Stimulated activated CD4-positive, alpha-beta T cell treated with anti-CD3 and anti-CD28 coated beads, Interleukin-2, amount 100 ng/mL, for 48 hours (primary cell): ENCODE measurements at regions not wholly inside any gene's neighbourhood (a gene's known extent, or its start where the extent isn't known, plus 50 kb on each side); places are given as distances from the start of the nearest gene placed in this dataset.
"Not testable (repeated sequence)": the region's sequence is repeated elsewhere in the genome, so short reads cannot be mapped to it uniquely, and the experiment has no call there.

Experiments
- DNase-seq, 2 donors: peaks; one replicate each; pipeline ENCODE4 v3.0.0-alpha.2; 2020

- no peak for DNase-seq
These were observed 414.2 kb upstream of the CCDC54 start for GRCh38 chr3:106962993-106963392.

- DNase-seq, result no peak
These were observed 413.8 kb upstream of the CCDC54 start for GRCh38 chr3:106963442-106963841.

GRCh38 chr3:106965307-106965706, 411.9 kb upstream of the CCDC54 start:
- no peak for DNase-seq

DNA sequence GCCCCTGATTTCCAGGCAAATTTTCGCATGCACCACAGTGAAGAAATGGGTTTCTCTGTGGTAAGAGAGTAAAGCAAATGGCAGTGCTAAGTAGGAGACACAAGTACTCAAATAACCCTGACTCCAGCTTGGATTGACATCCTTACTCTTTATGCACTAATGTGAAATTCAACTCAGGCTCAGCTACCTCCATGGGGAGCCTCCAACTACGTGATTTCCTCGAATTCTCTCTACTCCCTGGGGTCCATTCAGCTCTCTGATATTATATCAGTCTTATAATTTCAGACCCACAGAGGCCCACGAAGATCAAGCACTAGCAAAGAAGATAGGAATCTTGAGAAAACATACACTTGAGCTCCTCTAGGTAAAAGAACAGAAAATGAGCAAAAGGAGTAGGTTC, 407.6 kb upstream of the CCDC54 start:
- no peak for DNase-seq

- no peak for DNase-seq
These were observed 395.8 kb upstream of the CCDC54 start for GRCh38 chr3:106981392-106981791.

- DNase-seq, result no peak
These were observed 391.5 kb upstream of the CCDC54 start for GRCh38 chr3:106985721-106986120.

- DNase-seq, result not testable (repeated sequence)
These were observed 378.2 kb upstream of the CCDC54 start for GRCh38 chr3:106998841-106999682.

GRCh38 chr3:107001635-107002034, 375.6 kb upstream of the CCDC54 start:
- no peak for DNase-seq

GRCh38 chr3:107005352-107005751, 371.9 kb upstream of the CCDC54 start:
- DNase-seq, result not testable (repeated sequence)

- DNase-seq, result no peak
These were observed 369.0 kb upstream of the CCDC54 start for GRCh38 chr3:107008213-107008612.

DNA sequence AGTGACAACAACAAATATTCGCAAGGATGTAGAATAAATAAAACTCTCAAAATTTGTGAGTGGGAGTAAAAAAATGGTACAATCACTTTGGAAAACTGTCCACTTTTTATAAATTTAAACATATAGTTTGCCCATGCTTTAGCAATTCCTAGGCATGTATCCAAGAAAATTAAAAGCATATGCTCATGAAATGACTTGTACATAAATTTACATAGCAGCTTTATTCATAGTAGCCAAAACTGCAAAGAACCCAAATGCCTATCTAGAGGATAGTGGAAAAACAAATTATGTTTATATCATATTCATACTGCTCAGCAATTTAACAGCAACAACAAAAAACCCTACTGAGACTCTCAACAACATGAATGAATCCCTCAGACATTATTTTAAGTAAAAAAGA, 363.6 kb upstream of the CCDC54 start:
- DNase-seq, result no peak

- no peak for DNase-seq
These were observed 352.6 kb upstream of the CCDC54 start for GRCh38 chr3:107024551-107025026.

- DNase-seq, result no peak
These were observed 351.3 kb upstream of the CCDC54 start for GRCh38 chr3:107025961-107026360.

DNA sequence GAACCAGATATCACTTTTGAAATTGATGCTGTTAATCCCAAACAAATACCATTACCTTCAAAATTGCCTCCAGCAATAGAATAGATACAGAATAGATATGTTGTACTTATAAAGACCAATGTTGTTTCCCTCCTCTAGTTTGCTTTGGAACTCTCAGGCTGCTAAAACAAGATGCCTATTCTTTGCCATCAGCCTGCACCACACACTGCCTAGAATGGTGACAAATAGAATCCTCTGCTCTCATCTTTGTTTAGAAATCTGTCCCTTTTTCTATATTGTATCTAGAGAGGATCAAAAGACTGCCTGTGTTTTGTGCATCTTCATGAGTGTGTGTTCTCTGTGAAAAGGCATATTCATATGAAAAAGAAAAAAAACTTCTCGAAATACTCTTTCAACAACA, 349.2 kb upstream of the CCDC54 start:
- DNase-seq, result no peak

GRCh38 chr3:107028626-107029025, 348.6 kb upstream of the CCDC54 start:
- no peak for DNase-seq

DNA sequence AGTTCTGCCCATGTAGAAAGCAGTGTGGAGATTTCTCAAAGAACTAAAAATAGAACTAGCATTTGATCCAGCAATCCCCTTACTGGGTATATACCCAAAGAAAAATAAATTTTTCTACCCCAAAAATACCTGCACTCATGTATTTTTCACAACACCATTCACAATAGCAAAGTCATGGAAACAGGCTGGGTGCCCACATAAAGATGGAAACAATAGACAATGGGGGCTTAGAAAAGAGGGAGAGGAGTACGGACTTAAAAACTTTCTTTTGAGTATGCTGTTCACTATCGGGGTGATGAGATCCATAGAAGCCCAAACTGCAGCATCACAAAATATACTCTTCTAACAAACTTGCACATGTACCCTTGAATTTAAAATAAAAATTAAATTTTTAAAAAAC, 345.1 kb upstream of the CCDC54 start:
- DNase-seq, result no peak

- DNase-seq, result no peak
These were observed 343.1 kb upstream of the CCDC54 start for GRCh38 chr3:107034142-107034541.

DNA sequence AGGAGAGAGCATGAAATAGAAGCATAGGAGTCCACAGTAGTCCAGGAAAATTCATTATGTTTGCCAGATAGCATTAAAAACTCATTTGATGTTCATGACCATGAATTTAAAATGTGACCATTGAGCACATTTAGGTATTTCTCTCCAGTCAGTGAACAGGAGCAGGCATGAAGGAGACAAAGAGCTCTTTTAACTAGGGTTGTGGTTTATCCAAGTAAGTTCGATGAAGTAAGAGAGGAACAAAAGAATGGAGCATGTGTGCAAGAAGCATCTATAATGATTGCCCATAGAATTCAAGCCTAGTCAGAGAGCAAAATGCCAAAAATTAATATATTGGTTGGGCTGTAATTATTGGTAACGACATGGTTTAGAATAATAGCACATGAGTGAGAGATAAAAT, 342.1 kb upstream of the CCDC54 start:
- DNase-seq, result no peak

GRCh38 chr3:107044677-107045076, 332.6 kb upstream of the CCDC54 start:
- no peak for DNase-seq

GRCh38 chr3:107045791-107046190, 331.4 kb upstream of the CCDC54 start:
- no peak for DNase-seq

DNA sequence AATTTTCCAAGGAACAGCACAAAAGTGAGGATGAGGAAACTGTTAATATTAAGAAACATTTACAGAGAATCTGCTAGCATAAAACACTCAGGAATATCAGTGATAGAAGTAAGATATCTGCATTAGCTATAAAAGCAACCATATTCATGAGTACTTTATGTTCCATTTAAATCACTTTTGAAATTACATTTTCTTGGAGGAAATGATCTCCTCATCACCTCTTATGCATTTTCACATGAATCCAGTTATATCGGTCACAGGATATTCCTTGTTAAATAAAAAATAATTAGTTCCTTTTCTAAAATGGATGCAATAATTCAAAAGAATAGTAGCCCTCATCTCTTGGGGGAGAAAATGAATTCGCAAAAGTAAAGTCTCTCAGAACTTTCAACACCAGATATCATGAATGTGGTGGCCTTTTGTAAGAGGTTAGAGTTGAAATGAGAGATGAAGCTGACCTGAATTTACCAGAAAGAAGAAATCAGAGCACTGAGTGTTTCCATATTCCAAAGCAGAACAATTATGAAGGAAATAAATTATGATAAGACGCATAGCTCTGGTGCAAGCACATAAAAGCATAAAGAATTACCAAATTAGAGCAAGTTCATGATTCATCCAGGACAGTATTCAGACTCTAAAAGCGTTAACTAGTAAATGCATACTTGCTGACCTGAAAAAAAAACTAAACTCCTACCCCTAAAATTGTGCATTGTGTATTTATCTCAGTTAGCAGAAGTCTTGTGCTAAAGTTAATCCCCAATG, 321.9 kb upstream of the CCDC54 start:
- DNase-seq, result no peak

DNA sequence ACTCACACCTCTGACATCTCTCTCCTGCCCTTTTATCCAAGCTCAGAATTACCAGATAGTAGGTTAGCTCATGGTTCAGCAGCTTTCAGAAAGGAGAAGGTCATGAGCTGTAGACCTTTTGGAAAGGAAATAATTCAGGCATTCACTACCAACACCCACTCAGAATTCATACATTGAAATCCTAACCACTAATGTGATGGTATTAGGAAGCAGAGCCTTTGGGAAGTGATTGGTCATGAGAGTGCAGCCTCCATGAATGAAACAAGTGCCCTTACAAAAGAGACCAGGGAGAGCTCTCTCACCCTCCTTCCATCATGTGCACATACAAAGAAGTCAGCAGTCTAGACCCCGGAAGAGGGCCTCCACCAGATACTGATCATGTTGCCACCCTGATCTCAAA, 315.8 kb upstream of the CCDC54 start:
- DNase-seq, result no peak

DNA sequence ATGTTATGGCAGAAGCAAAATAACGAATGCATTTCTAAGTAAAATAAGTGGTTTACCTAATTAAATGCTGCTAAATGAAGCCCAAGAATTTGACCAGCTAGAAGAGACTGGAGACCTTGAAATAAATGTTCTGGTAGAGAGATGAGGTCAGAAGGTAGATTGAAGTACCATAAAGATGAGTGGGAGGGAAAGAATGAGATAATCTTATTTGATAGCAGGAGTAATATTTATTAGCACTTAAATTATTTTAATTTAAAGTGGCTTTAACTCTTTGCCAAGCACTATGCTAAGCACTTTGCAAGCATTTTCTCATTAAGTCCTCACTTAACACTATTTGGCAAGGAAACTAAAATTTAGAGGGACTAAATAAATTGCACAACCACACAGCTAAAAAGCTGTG, 314.9 kb upstream of the CCDC54 start:
- DNase-seq, result no peak

- no peak for DNase-seq
These were observed 314.5 kb upstream of the CCDC54 start for GRCh38 chr3:107062787-107063186.
